Mucosa of descending colon (tissue), 3 donors: ENCODE measurements at regions not wholly inside any gene's neighbourhood (a gene's known extent, or its start where the extent isn't known, plus 50 kb on each side); places are given as distances from the start of the nearest gene placed in this dataset.

Source experiments
- ATAC-seq: fragments of 200-7000 bp; cut with Tn5 transposase; one replicate; pipeline ENCODE4 v1.9.1; 2020; ENCODE audit warnings: mild to moderate bottlenecking, moderate library complexity
- DNase-seq, 3 donors: peaks; one replicate each; pipeline ENCODE4 v3.0.0-alpha.2; 2020
- H3K36me3 ChIP-seq: fragments of 200-600 bp; one replicate; pipeline ENCODE4 v1.8.0; 2021; ENCODE audit warnings: low read depth, mild to moderate bottlenecking
- H3K4me1 ChIP-seq: fragments of 200-600 bp; one replicate; pipeline ENCODE4 v1.8.0; 2021; ENCODE audit warnings: low read depth, mild to moderate bottlenecking
- H3K4me3 ChIP-seq: fragments of 200-600 bp; one replicate; pipeline ENCODE4 v1.8.0; 2021; ENCODE audit warnings: mild to moderate bottlenecking
- H3K9me3 ChIP-seq: fragments of 200-600 bp; one replicate; pipeline ENCODE4 v1.8.0; 2021; ENCODE audit warnings: mild to moderate bottlenecking
- CTCF ChIP-seq: fragments of 200-600 bp; IDR thresholded peaks from one replicate; pipeline ENCODE4 v1.8.0; 2022; ENCODE audit warnings: antibody characterized with exemption, mild to moderate bottlenecking
- intact Hi-C, 2 donors: fragments of 100-400 bp; cut with DNase I in 1 of 2; cut with micrococcal nuclease in 1 of 2; formaldehyde crosslinking; loops; one replicate each; pipeline versions ENCODE4 v1.11.0 to v1.11.1; 2022; cut with DNase I, micrococcal nuclease
- donor health status: DM: no; HTN: no; CAD: no; lungs with moderate emphysema.
- donor health status: DM: no; HTN: no; CAD: no.
- donor health status: DM: no; HTN: yes; CAD: no.

- peaks cover 5% of the 10 kb centered on the region for H3K4me1 ChIP-seq
- no peak for DNase-seq
- intact Hi-C loops: no loop called here
- ATAC-seq: no peak
- TF ChIP-seq CTCF: no peak
- no peak overlapping the region for H3K4me3 ChIP-seq
- H3K9me3 ChIP-seq: no peaks in the 10 kb centered on the region
- no peaks in the 10 kb centered on the region for H3K36me3 ChIP-seq
These were observed 177.1 kb upstream of the TET2 start for GRCh38 chr4:104969394-104970082.

- H3K4me1 ChIP-seq: peaks cover 5% of the 10 kb centered on the region
- TF ChIP-seq CTCF: no peak
- DNase-seq (no peak), ATAC-seq (no peak)
- no peaks in the 10 kb centered on the region for H3K36me3 ChIP-seq
- intact Hi-C loops: no loop called here
- no peaks in the 10 kb centered on the region for H3K9me3 ChIP-seq
- H3K4me3 ChIP-seq: no peak overlapping the region
These were observed 175.2 kb upstream of the TET2 start for GRCh38 chr4:104971462-104971861.

GRCh38 chr4:104973708-104974107 lies 173.0 kb upstream of the TET2 start:
- intact Hi-C loops: no loop called here
- TF ChIP-seq CTCF: no peak

GRCh38 chr4:104975617-104976016 lies 171.1 kb upstream of the TET2 start:
- Histone ChIP-seq H3K4me3 (no peak overlapping the region), H3K4me1 (no peaks in the 10 kb centered on the region), H3K36me3 (no peaks in the 10 kb centered on the region), H3K9me3 (no peaks in the 10 kb centered on the region)
- ATAC-seq (no peak), DNase-seq (no peak)
- no peak for TF ChIP-seq CTCF
- intact Hi-C loops: no loop called here

More at GRCh38 chr4:104973708-104974107, 173.0 kb upstream of the TET2 start:
- Histone ChIP-seq H3K36me3 (no peaks in the 10 kb centered on the region), H3K4me3 (no peak overlapping the region), H3K4me1 (no peaks in the 10 kb centered on the region), H3K9me3 (no peaks in the 10 kb centered on the region)
- DNase-seq (no peak), ATAC-seq (no peak)

- no peak for TF ChIP-seq CTCF
- intact Hi-C loops: no loop called here
- ATAC-seq (no peak), DNase-seq (no peak)
- no peaks in the 10 kb centered on the region for H3K36me3 ChIP-seq
- no peaks in the 10 kb centered on the region for H3K9me3 ChIP-seq
- no peaks in the 10 kb centered on the region for H3K4me1 ChIP-seq
- H3K4me3 ChIP-seq: no peak overlapping the region
These were observed 170.4 kb upstream of the TET2 start for GRCh38 chr4:104976262-104976661.
